H1 (cell line): ENCODE measurements at regions not wholly inside any gene's neighbourhood (a gene's known extent, or its start where the extent isn't known, plus 50 kb on each side); places are given as distances from the start of the nearest gene placed in this dataset.
"Not testable (repeated sequence)": the region's sequence is repeated elsewhere in the genome, so short reads cannot be mapped to it uniquely, and the experiment has no call there.

Source experiments
- CTCF ChIA-PET: fragments of 300-600 bp; sonication (Branson Sonifier 250); formaldehyde crosslinking; loops from one replicate; lab custom pipeline; 2021; ENCODE audit not compliant: partially characterized antibody; lab: Charles Lee
- POLR2A ChIA-PET: fragments of 300-600 bp; sonication (Branson Sonifier 250); formaldehyde crosslinking; loops from one replicate; lab custom pipeline; 2021; ENCODE audit warnings: inconsistent platforms; ENCODE audit not compliant: partially characterized antibody; lab: Charles Lee
- DNase-seq, 2 experiments: peaks; one replicate each; pipeline versions ENCODE4 v3.0.0 to v3.0.0-alpha.2; 2010 to 2022; ENCODE audit warnings: low spot score in 2 of 2, low read depth in 1 of 2, mixed read lengths in 1 of 2
- FAIRE-seq: peaks from 2 replicates; lab custom pipeline; 2011; peaks lifted over from hg19 to GRCh38; lab: Jason Lieb, UNC
- H2AFZ ChIP-seq: 2 replicates; pipeline ENCODE4 v1.8.1; 2012; ENCODE audit warnings: low read length, inconsistent platforms
- H2AK5ac ChIP-seq: 2 replicates; pipeline ENCODE4 v1.6.1; 2013; ENCODE audit warnings: low read depth, low read length
- H2BK120ac ChIP-seq: replicated peaks from 2 replicates; pipeline ENCODE3; 2013; ENCODE audit warnings: low read depth, low read length, inconsistent platforms
- H2BK12ac ChIP-seq: 2 replicates; pipeline ENCODE4 v1.6.1; 2013; ENCODE audit warnings: low read depth, low read length
- H2BK15ac ChIP-seq: 2 replicates; pipeline ENCODE4 v1.6.1; 2013; ENCODE audit warnings: low read length
- H2BK20ac ChIP-seq: 2 replicates; pipeline ENCODE4 v1.6.1; 2013; ENCODE audit warnings: low read length
- H2BK5ac ChIP-seq: 2 replicates; pipeline ENCODE4 v1.6.1; 2013; ENCODE audit warnings: low read depth, low read length
- H3K14ac ChIP-seq: 2 replicates; pipeline ENCODE4 v1.6.1; 2013; ENCODE audit warnings: inconsistent platforms; ENCODE audit not compliant: insufficient read length
- H3K18ac ChIP-seq: 2 replicates; pipeline ENCODE4 v1.6.1; 2013; ENCODE audit warnings: low read length; ENCODE audit errors: extremely low read depth
- H3K23ac ChIP-seq: 2 replicates; pipeline ENCODE4 v1.6.1; 2013; ENCODE audit warnings: inconsistent platforms; ENCODE audit not compliant: insufficient read length
- H3K23me2 ChIP-seq: 2 replicates; pipeline ENCODE4 v1.6.1; 2013; ENCODE audit warnings: low read depth, low read length
- H3K27ac ChIP-seq: 2 replicates; pipeline ENCODE4 v1.6.1; 2011; ENCODE audit warnings: low read depth, low read length, inconsistent platforms
- H3K27me3 ChIP-seq, 4 experiments: replicated peaks in 1 of 4; 1 replicate in 1 of 4; 2 replicates in 3 of 4; pipeline versions ENCODE4 v1.6.1 to v1.8.1; 2011 to 2013; ENCODE audit warnings: low read length in 3 of 4, mild to moderate bottlenecking in 3 of 4, inconsistent platforms in 2 of 4, mixed read lengths in 2 of 4, moderate library complexity in 1 of 4; ENCODE audit not compliant: control insufficient read depth in 3 of 4, insufficient read depth in 3 of 4; ENCODE audit errors: extremely low read depth in 1 of 4
- H3K36me3 ChIP-seq, 4 experiments: 2 replicates each; pipeline versions ENCODE4 v1.6.1 to v1.8.1; 2011 to 2013; ENCODE audit warnings: mild to moderate bottlenecking in 4 of 4, low read length in 3 of 4, moderate library complexity in 2 of 4, control low read depth in 1 of 4, inconsistent platforms in 1 of 4; ENCODE audit not compliant: insufficient read depth in 4 of 4, control insufficient read depth in 2 of 4
- H3K4ac ChIP-seq: replicated peaks from 2 replicates; pipeline ENCODE3; 2013; ENCODE audit warnings: low read length, low read depth, mixed read lengths, inconsistent platforms; ENCODE audit not compliant: insufficient read length
- H3K4me1 ChIP-seq, 4 experiments: replicated peaks in 1 of 4; 1 replicate in 1 of 4; 2 replicates in 3 of 4; pipeline versions ENCODE4 v1.6.1 to v1.8.1; 2011 to 2013; ENCODE audit warnings: low read length in 3 of 4, inconsistent platforms in 2 of 4, mixed read lengths in 1 of 4; ENCODE audit not compliant: insufficient read depth in 4 of 4, control insufficient read depth in 3 of 4
- H3K4me2 ChIP-seq, 2 experiments: 2 replicates each; pipeline versions ENCODE4 v1.6.1 to v1.8.1; 2011 to 2013; ENCODE audit warnings: low read depth in 2 of 2, low read length in 2 of 2, control low read depth in 1 of 2, inconsistent platforms in 1 of 2, mild to moderate bottlenecking in 1 of 2; ENCODE audit not compliant: insufficient read depth in 1 of 2
- H3K4me3 ChIP-seq, 4 experiments: fragments of 200-600, 300-600 bp in 1 of 4; sonication (generic), shearing (Covaris generic), sonication (Bioruptor Twin) in 1 of 4; 2 replicates each; pipeline versions ENCODE4 v1.5.1 to v1.8.1; 2011 to 2016; ENCODE audit warnings: low read length in 4 of 4, low read depth in 3 of 4, control low read depth in 2 of 4, inconsistent platforms in 2 of 4, mild to moderate bottlenecking in 2 of 4, mixed read lengths in 1 of 4, moderate library complexity in 1 of 4; ENCODE audit not compliant: insufficient read depth in 2 of 4; ENCODE audit errors: extremely low read depth in 1 of 4
- H3K56ac ChIP-seq: replicated peaks from 2 replicates; pipeline ENCODE3; 2013; ENCODE audit warnings: low read depth, mild to moderate bottlenecking, mixed read lengths, low read length, inconsistent platforms; ENCODE audit not compliant: insufficient read length
- H3K79me1 ChIP-seq: 2 replicates; pipeline ENCODE4 v1.6.1; 2013; ENCODE audit warnings: low read depth, low read length, control low read depth
- H3K79me2 ChIP-seq, 2 experiments: 2 replicates each; pipeline versions ENCODE4 v1.6.1 to v1.8.1; 2012 to 2013; ENCODE audit warnings: low read length in 2 of 2, mild to moderate bottlenecking in 2 of 2, inconsistent platforms in 1 of 2; ENCODE audit not compliant: insufficient read depth in 2 of 2, control insufficient read depth in 1 of 2
- H3K9ac ChIP-seq, 4 experiments: replicated peaks in 1 of 4; 1 replicate in 1 of 4; 2 replicates in 3 of 4; pipeline versions ENCODE4 v1.6.1 to v1.8.1; 2011 to 2013; ENCODE audit warnings: low read depth in 3 of 4, low read length in 3 of 4, control low read depth in 2 of 4, mild to moderate bottlenecking in 2 of 4, moderate library complexity in 2 of 4, inconsistent platforms in 1 of 4; ENCODE audit errors: extremely low read depth in 1 of 4
- H3K9me3 ChIP-seq, 2 experiments: 2 replicates each; pipeline versions ENCODE4 v1.6.1 to v1.8.1; 2012 to 2013; ENCODE audit warnings: mild to moderate bottlenecking in 2 of 2, moderate library complexity in 2 of 2, control low read depth in 1 of 2, inconsistent platforms in 1 of 2, low read depth in 1 of 2, low read length in 1 of 2, mixed read lengths in 1 of 2; ENCODE audit not compliant: insufficient read depth in 2 of 2
- H4K20me1 ChIP-seq, 2 experiments: replicated peaks in 1 of 2; 2 replicates each; pipeline versions ENCODE3 to v1.8.1; 2011 to 2013; ENCODE audit warnings: inconsistent platforms in 2 of 2, low read length in 2 of 2, mild to moderate bottlenecking in 1 of 2; ENCODE audit not compliant: insufficient read depth in 2 of 2, control insufficient read depth in 1 of 2
- H4K5ac ChIP-seq: 2 replicates; pipeline ENCODE4 v1.6.1; 2013; ENCODE audit warnings: low read length, low read depth, mixed read lengths, inconsistent platforms; ENCODE audit not compliant: insufficient read length
- H4K8ac ChIP-seq: 2 replicates; pipeline ENCODE4 v1.8.0; 2013; ENCODE audit warnings: mild to moderate bottlenecking, moderate library complexity, low read length, inconsistent platforms; ENCODE audit not compliant: insufficient read depth; ENCODE audit errors: extremely low read depth
- H4K91ac ChIP-seq: replicated peaks from 2 replicates; pipeline ENCODE3; 2013; ENCODE audit warnings: low read length, mixed read lengths, inconsistent platforms; ENCODE audit not compliant: insufficient read length
- WGBS, 2 experiments: shearing (Covaris generic) in 1 of 2; methylation state at CpG; one replicate each; pipeline versions ENCODE4 v1.1.6 to v1.1.7; 2013 to 2015; ENCODE audit warnings: low lambda C conversion rate in 2 of 2, mixed read lengths in 2 of 2, inconsistent platforms in 1 of 2, low coverage in 1 of 2, missing lambda C conversion rate in 1 of 2; ENCODE audit not compliant: insufficient replicate concordance in 2 of 2, insufficient coverage in 1 of 2, insufficient read length in 1 of 2; ENCODE audit errors: extremely low coverage in 1 of 2, missing lambda C conversion rate in 1 of 2; 5-methylcytosine and 5-hydroxymethylcytosine counted together

DNA sequence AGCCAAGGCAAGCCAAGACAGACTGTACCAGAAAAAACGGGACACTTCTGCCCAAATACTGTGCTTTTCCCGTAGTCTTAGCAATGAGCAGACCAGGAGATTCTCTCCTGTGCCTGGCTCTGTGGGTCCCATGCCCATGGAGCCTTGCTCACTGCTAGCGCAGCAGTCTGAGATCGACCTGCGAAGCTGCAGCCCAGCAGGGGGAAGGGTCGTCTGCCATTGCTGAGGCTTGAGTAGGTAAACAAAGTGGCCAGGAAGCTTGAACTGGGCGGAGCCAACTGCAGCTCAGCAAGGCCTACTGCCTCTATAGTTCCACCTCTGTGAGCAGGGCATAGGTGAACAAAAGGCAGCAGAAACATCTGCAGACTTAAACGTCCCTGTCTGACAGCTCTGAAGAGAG, 647.3 kb upstream of the C16orf82 start:
- H4K91ac ChIP-seq, H3K23me2 ChIP-seq, H4K5ac ChIP-seq, H3K9me3 ChIP-seq, DNase-seq, H4K20me1 ChIP-seq, H3K4me1 ChIP-seq, H2BK5ac ChIP-seq, H3K56ac ChIP-seq, H2BK15ac ChIP-seq, H3K18ac ChIP-seq, H2AK5ac ChIP-seq, H3K4ac ChIP-seq, H3K4me2 ChIP-seq, H3K79me1 ChIP-seq, FAIRE-seq, H3K27me3 ChIP-seq, H2BK20ac ChIP-seq, H2BK120ac ChIP-seq, H3K79me2 ChIP-seq, H2BK12ac ChIP-seq, H3K27ac ChIP-seq, H3K9ac ChIP-seq, H4K8ac ChIP-seq, H3K23ac ChIP-seq, H3K36me3 ChIP-seq, H3K14ac ChIP-seq, H3K4me3 ChIP-seq: not testable (repeated sequence)
- ChIA-PET CTCF (interaction anchor here (0.6 to 1.2 kb wide), 3 partner anchors 34 to 137 kb away, joined by 3 read pairs; no protein-coding TSS in a partner anchor), POLR2A (interaction anchor here (0.6 kb wide), 1 partner anchor 701 kb away, joined by 3 read pairs; no protein-coding TSS in a partner anchor)
- 84% methylated on average over 7 of the region's 8 CpGs; no CpG with 5 or more reads in 1 of the 2 experiments for WGBS, 2 experiments
- H2AFZ ChIP-seq: peak overlapping the region; percentile 82
